SU-DHL-6 (cell line): ENCODE measurements at regions not wholly inside any gene's neighbourhood (a gene's known extent, or its start where the extent isn't known, plus 50 kb on each side); places are given as distances from the start of the nearest gene placed in this dataset.
"Not testable (repeated sequence)": the region's sequence is repeated elsewhere in the genome, so short reads cannot be mapped to it uniquely, and the experiment has no call there.

Experiments
- H2AFZ ChIP-seq: fragments of 200-600 bp; sonication (generic); 2 replicates; pipeline ENCODE4 v1.6.1; 2014; ENCODE audit warnings: low read depth, mild to moderate bottlenecking, moderate library complexity, mixed read lengths, antibody characterized with exemption, low read length; ENCODE audit not compliant: severe bottlenecking
- H3F3A ChIP-seq: fragments of 200-600 bp; shearing (Covaris generic); 2 replicates; pipeline ENCODE4 v1.6.0; 2016; ENCODE audit warnings: antibody characterized with exemption, mild to moderate bottlenecking; ENCODE audit not compliant: insufficient read depth
- H3K27ac ChIP-seq: fragments of 200-600 bp; sonication (generic); 2 replicates; pipeline ENCODE4 v1.5.1; 2016; ENCODE audit warnings: low read depth, mild to moderate bottlenecking, low read length, moderate library complexity, mixed read lengths
- H3K27me3 ChIP-seq: fragments of 200-600 bp; sonication (generic), shearing (Covaris generic); 2 replicates; pipeline ENCODE4 v1.6.0; 2014; ENCODE audit warnings: mild to moderate bottlenecking, low read length
- H3K36me3 ChIP-seq: fragments of 200-600 bp; sonication (generic); 2 replicates; pipeline ENCODE4 v1.6.1; 2014; ENCODE audit warnings: mild to moderate bottlenecking, low read length, mixed read lengths
- H3K4me2 ChIP-seq: fragments of 300-600, 200-600 bp; shearing (Covaris generic), sonication (generic); 2 replicates; pipeline ENCODE4 v1.6.0; 2014; ENCODE audit warnings: low read length, low read depth, mild to moderate bottlenecking; ENCODE audit not compliant: poor library complexity, severe bottlenecking
- H3K4me3 ChIP-seq: fragments of 200-600 bp; sonication (generic); 2 replicates; pipeline ENCODE4 v1.5.1; 2014; ENCODE audit warnings: antibody characterized with exemption, low read length, mild to moderate bottlenecking, mixed read lengths; ENCODE audit not compliant: insufficient read depth, poor library complexity, severe bottlenecking
- H3K79me2 ChIP-seq: fragments of 200-600 bp; sonication (generic); 2 replicates; pipeline ENCODE4 v1.6.1; 2014; ENCODE audit warnings: mild to moderate bottlenecking, low read length, moderate library complexity; ENCODE audit not compliant: insufficient read depth
- H3K9ac ChIP-seq: fragments of 200-600 bp; sonication (generic); 2 replicates; pipeline ENCODE4 v1.7.0; 2014; ENCODE audit warnings: mild to moderate bottlenecking, low read length
- H3K9me2 ChIP-seq: fragments of 200-600 bp; sonication (generic); replicated peaks from 2 replicates; pipeline ENCODE4 v1.6.1; 2014; ENCODE audit warnings: low read length; ENCODE audit not compliant: insufficient read depth
- H3K9me3 ChIP-seq: fragments of 200-600 bp; sonication (generic); 2 replicates; pipeline ENCODE4 v1.6.1; 2014; ENCODE audit warnings: low read length, mixed read lengths; ENCODE audit not compliant: insufficient read depth
- H4K20me1 ChIP-seq: fragments of 200-600 bp; sonication (generic); 2 replicates; pipeline ENCODE4 v1.6.1; 2014; ENCODE audit warnings: low read depth, mild to moderate bottlenecking, antibody characterized with exemption, low read length, moderate library complexity, mixed read lengths
- EZH2phosphoT487 ChIP-seq: fragments of 200-600 bp; sonication (generic), shearing (Covaris generic); conservative IDR thresholded peaks from 2 replicates; pipeline ENCODE4 v1.6.1; 2018; ENCODE audit warnings: mild to moderate bottlenecking, antibody characterized with exemption, low read length, moderate library complexity, mixed read lengths
- TF ChIP-seq, protein P1 (sequence below): fragments of 200-600 bp; sonication (generic); IDR thresholded peaks from one replicate; pipeline ENCODE4 v1.5.1; 2017; ENCODE audit warnings: antibody characterized with exemption, mild to moderate bottlenecking, low read length, moderate library complexity; ENCODE audit not compliant: insufficient read depth, poor library complexity, severe bottlenecking

DNA sequence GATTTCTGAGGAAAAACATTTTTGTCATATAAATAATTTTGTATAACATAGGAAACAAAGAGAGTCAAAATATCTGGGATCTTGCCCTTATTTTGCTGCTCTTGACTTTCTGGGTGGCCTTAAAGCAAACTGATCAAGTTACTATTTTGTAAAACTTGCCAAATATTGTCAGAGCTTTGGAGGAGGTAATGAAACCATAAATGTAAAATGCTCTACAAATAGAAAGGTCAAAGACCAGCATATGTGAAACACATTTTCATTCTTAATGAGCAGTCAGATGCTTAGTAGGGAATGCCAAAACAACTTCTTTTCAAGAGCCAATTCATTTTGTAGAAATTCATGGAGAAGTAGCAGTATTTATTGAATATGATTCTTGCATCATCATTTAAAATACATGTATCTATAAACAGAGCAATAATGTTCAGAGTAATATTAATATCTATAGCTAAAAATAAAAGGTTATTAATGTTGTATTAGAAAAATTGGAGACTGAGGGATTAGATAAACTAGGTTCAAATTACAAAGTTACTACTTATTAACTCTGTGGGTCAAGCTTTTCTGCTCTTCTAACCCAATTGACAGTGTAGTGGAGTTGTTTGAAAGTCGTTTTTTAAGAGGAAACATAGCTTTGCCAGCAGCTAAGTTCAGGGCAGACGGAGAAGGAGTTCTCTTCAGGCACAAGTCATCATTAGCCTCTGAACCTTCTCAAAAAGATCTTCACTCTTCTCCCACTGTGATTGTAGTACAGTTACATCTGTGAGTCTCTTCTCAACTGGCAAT lies 2053.1 kb downstream of the EFNA5 start:
- Histone ChIP-seq H2AFZ (no peak overlapping the region), H4K20me1 (no peaks in the 10 kb centered on the region), H3K9me2 (no peaks in the 10 kb centered on the region), H3K9ac (no peak overlapping the region), H3K79me2 (no peaks in the 10 kb centered on the region), H3K9me3 (no peaks in the 10 kb centered on the region), H3K4me3 (no peak overlapping the region), H3K36me3 (no peaks in the 10 kb centered on the region), H3K4me2 (no peak overlapping the region), H3K27me3 (no peaks in the 10 kb centered on the region), H3F3A (no peaks in the 10 kb centered on the region), H3K27ac (no peak overlapping the region)
- TF ChIP-seq, protein P1, sequence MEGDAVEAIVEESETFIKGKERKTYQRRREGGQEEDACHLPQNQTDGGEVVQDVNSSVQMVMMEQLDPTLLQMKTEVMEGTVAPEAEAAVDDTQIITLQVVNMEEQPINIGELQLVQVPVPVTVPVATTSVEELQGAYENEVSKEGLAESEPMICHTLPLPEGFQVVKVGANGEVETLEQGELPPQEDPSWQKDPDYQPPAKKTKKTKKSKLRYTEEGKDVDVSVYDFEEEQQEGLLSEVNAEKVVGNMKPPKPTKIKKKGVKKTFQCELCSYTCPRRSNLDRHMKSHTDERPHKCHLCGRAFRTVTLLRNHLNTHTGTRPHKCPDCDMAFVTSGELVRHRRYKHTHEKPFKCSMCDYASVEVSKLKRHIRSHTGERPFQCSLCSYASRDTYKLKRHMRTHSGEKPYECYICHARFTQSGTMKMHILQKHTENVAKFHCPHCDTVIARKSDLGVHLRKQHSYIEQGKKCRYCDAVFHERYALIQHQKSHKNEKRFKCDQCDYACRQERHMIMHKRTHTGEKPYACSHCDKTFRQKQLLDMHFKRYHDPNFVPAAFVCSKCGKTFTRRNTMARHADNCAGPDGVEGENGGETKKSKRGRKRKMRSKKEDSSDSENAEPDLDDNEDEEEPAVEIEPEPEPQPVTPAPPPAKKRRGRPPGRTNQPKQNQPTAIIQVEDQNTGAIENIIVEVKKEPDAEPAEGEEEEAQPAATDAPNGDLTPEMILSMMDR = no peak
- TF ChIP-seq EZH2phosphoT487 = no peak

- Histone ChIP-seq H3K4me3 (no peak overlapping the region), H4K20me1 (no peaks in the 10 kb centered on the region), H2AFZ (no peak overlapping the region)
These were observed 2054.0 kb upstream of the NUDT12 start for GRCh38 chr5:105616599-105616998.

GRCh38 chr5:105602406-105602805 lies 2039.8 kb upstream of the NUDT12 start:
- H3K9me2 ChIP-seq = not testable (repeated sequence)

More at GRCh38 chr5:105616599-105616998, 2054.0 kb upstream of the NUDT12 start:
- TF ChIP-seq, protein P1 = no peak
- no peak for TF ChIP-seq EZH2phosphoT487
- no peaks in the 10 kb centered on the region for H3F3A ChIP-seq
- no peak overlapping the region for H3K27ac ChIP-seq
- no peaks in the 10 kb centered on the region for H3K9me3 ChIP-seq
- H3K9me2 ChIP-seq = no peaks in the 10 kb centered on the region
- no peaks in the 10 kb centered on the region for H3K79me2 ChIP-seq
- no peaks in the 10 kb centered on the region for H3K27me3 ChIP-seq
- no peak overlapping the region for H3K9ac ChIP-seq
- H3K36me3 ChIP-seq = no peaks in the 10 kb centered on the region
- no peak overlapping the region for H3K4me2 ChIP-seq

GRCh38 chr5:105593011-105593760 lies 2030.6 kb upstream of the NUDT12 start:
- no peaks in the 10 kb centered on the region for H3F3A ChIP-seq
- TF ChIP-seq EZH2phosphoT487 = no peak
- TF ChIP-seq, protein P1 = no peak
- H3K79me2 ChIP-seq = no peaks in the 10 kb centered on the region
- H3K9ac ChIP-seq = no peak overlapping the region
- peak overlapping the region; percentile 34 for H2AFZ ChIP-seq
- no peaks in the 10 kb centered on the region for H3K9me2 ChIP-seq
- no peak overlapping the region for H3K4me3 ChIP-seq
- no peak overlapping the region for H3K27ac ChIP-seq
- no peak overlapping the region for H3K4me2 ChIP-seq
- no peaks in the 10 kb centered on the region for H3K36me3 ChIP-seq
- H4K20me1 ChIP-seq = no peaks in the 10 kb centered on the region
- H3K27me3 ChIP-seq = no peaks in the 10 kb centered on the region
- H3K9me3 ChIP-seq = no peaks in the 10 kb centered on the region

More at GRCh38 chr5:105602406-105602805, 2039.8 kb upstream of the NUDT12 start:
- H3K79me2 ChIP-seq, H3K4me2 ChIP-seq, H3K27ac ChIP-seq, H2AFZ ChIP-seq, H4K20me1 ChIP-seq, H3K4me3 ChIP-seq, H3K9me3 ChIP-seq, H3K9ac ChIP-seq, H3K27me3 ChIP-seq, H3F3A ChIP-seq, H3K36me3 ChIP-seq: not testable (repeated sequence)
